SU-DHL-6 (cell line): ENCODE measurements at regions not wholly inside any gene's neighbourhood (a gene's known extent, or its start where the extent isn't known, plus 50 kb on each side); places are given as distances from the start of the nearest gene placed in this dataset.
"Not testable (repeated sequence)": the region's sequence is repeated elsewhere in the genome, so short reads cannot be mapped to it uniquely, and the experiment has no call there.

Experiments used
- H2AFZ ChIP-seq: fragments of 200-600 bp; sonication (generic); 2 replicates; pipeline ENCODE4 v1.6.1; 2014; ENCODE audit warnings: low read depth, mild to moderate bottlenecking, moderate library complexity, mixed read lengths, antibody characterized with exemption, low read length; ENCODE audit not compliant: severe bottlenecking
- H3F3A ChIP-seq: fragments of 200-600 bp; shearing (Covaris generic); 2 replicates; pipeline ENCODE4 v1.6.0; 2016; ENCODE audit warnings: antibody characterized with exemption, mild to moderate bottlenecking; ENCODE audit not compliant: insufficient read depth
- H3K27ac ChIP-seq: fragments of 200-600 bp; sonication (generic); 2 replicates; pipeline ENCODE4 v1.5.1; 2016; ENCODE audit warnings: low read depth, mild to moderate bottlenecking, low read length, moderate library complexity, mixed read lengths
- H3K27me3 ChIP-seq: fragments of 200-600 bp; sonication (generic), shearing (Covaris generic); 2 replicates; pipeline ENCODE4 v1.6.0; 2014; ENCODE audit warnings: mild to moderate bottlenecking, low read length
- H3K36me3 ChIP-seq: fragments of 200-600 bp; sonication (generic); 2 replicates; pipeline ENCODE4 v1.6.1; 2014; ENCODE audit warnings: mild to moderate bottlenecking, low read length, mixed read lengths
- H3K4me2 ChIP-seq: fragments of 300-600, 200-600 bp; shearing (Covaris generic), sonication (generic); 2 replicates; pipeline ENCODE4 v1.6.0; 2014; ENCODE audit warnings: low read length, low read depth, mild to moderate bottlenecking; ENCODE audit not compliant: poor library complexity, severe bottlenecking
- H3K4me3 ChIP-seq: fragments of 200-600 bp; sonication (generic); 2 replicates; pipeline ENCODE4 v1.5.1; 2014; ENCODE audit warnings: antibody characterized with exemption, low read length, mild to moderate bottlenecking, mixed read lengths; ENCODE audit not compliant: insufficient read depth, poor library complexity, severe bottlenecking
- H3K79me2 ChIP-seq: fragments of 200-600 bp; sonication (generic); 2 replicates; pipeline ENCODE4 v1.6.1; 2014; ENCODE audit warnings: mild to moderate bottlenecking, low read length, moderate library complexity; ENCODE audit not compliant: insufficient read depth
- H3K9ac ChIP-seq: fragments of 200-600 bp; sonication (generic); 2 replicates; pipeline ENCODE4 v1.7.0; 2014; ENCODE audit warnings: mild to moderate bottlenecking, low read length
- H3K9me2 ChIP-seq: fragments of 200-600 bp; sonication (generic); replicated peaks from 2 replicates; pipeline ENCODE4 v1.6.1; 2014; ENCODE audit warnings: low read length; ENCODE audit not compliant: insufficient read depth
- H3K9me3 ChIP-seq: fragments of 200-600 bp; sonication (generic); 2 replicates; pipeline ENCODE4 v1.6.1; 2014; ENCODE audit warnings: low read length, mixed read lengths; ENCODE audit not compliant: insufficient read depth
- H4K20me1 ChIP-seq: fragments of 200-600 bp; sonication (generic); 2 replicates; pipeline ENCODE4 v1.6.1; 2014; ENCODE audit warnings: low read depth, mild to moderate bottlenecking, antibody characterized with exemption, low read length, moderate library complexity, mixed read lengths
- EZH2phosphoT487 ChIP-seq: fragments of 200-600 bp; sonication (generic), shearing (Covaris generic); conservative IDR thresholded peaks from 2 replicates; pipeline ENCODE4 v1.6.1; 2018; ENCODE audit warnings: mild to moderate bottlenecking, antibody characterized with exemption, low read length, moderate library complexity, mixed read lengths
- TF ChIP-seq, protein P1 (sequence below): fragments of 200-600 bp; sonication (generic); IDR thresholded peaks from one replicate; pipeline ENCODE4 v1.5.1; 2017; ENCODE audit warnings: antibody characterized with exemption, mild to moderate bottlenecking, low read length, moderate library complexity; ENCODE audit not compliant: insufficient read depth, poor library complexity, severe bottlenecking

- Histone ChIP-seq H4K20me1 (no peaks in the 10 kb centered on the region), H3K36me3 (no peaks in the 10 kb centered on the region), H3F3A (no peaks in the 10 kb centered on the region), H3K27me3 (no peaks in the 10 kb centered on the region), H3K27ac (no peak overlapping the region), H3K79me2 (no peaks in the 10 kb centered on the region), H3K4me3 (no peak overlapping the region), H3K9me2 (no peaks in the 10 kb centered on the region), H3K9ac (no peak overlapping the region), H3K9me3 (no peaks in the 10 kb centered on the region), H3K4me2 (no peak overlapping the region), H2AFZ (no peak overlapping the region)
- TF ChIP-seq EZH2phosphoT487: no peak
- TF ChIP-seq, protein P1, sequence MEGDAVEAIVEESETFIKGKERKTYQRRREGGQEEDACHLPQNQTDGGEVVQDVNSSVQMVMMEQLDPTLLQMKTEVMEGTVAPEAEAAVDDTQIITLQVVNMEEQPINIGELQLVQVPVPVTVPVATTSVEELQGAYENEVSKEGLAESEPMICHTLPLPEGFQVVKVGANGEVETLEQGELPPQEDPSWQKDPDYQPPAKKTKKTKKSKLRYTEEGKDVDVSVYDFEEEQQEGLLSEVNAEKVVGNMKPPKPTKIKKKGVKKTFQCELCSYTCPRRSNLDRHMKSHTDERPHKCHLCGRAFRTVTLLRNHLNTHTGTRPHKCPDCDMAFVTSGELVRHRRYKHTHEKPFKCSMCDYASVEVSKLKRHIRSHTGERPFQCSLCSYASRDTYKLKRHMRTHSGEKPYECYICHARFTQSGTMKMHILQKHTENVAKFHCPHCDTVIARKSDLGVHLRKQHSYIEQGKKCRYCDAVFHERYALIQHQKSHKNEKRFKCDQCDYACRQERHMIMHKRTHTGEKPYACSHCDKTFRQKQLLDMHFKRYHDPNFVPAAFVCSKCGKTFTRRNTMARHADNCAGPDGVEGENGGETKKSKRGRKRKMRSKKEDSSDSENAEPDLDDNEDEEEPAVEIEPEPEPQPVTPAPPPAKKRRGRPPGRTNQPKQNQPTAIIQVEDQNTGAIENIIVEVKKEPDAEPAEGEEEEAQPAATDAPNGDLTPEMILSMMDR: no peak
These were observed 75.5 kb upstream of the ATP5MC3 start for GRCh38 chr2:175256806-175257585.

DNA sequence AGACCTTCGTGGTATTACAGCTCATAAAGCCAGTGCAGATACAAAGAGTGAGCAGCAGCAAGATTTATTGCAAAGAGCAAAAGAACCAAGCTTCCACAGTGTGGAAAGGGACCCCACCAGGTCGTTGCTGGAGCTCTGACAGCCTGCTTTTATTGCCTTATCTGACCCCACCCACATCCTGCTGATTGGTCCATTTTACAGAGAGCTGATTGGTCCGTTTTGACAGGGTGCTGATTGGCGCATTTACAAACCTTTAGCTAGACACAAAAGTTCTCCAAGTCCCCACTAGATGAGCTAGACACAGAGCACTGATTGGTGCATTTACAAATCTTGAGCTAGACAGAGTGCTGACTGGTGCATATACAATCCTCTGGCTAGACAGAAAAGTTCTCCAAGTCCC is 74.9 kb upstream of the ATP5MC3 start:
- not testable (repeated sequence) for H3K79me2 ChIP-seq, H3K27ac ChIP-seq, H3K9ac ChIP-seq, H3F3A ChIP-seq, H3K36me3 ChIP-seq, H2AFZ ChIP-seq, H3K27me3 ChIP-seq, H3K9me3 ChIP-seq, H3K4me2 ChIP-seq, H3K4me3 ChIP-seq, H4K20me1 ChIP-seq, H3K9me2 ChIP-seq

- Histone ChIP-seq H3K9me3 (no peaks in the 10 kb centered on the region), H3K4me2 (no peak overlapping the region), H2AFZ (no peak overlapping the region), H3K79me2 (no peaks in the 10 kb centered on the region), H3K9ac (no peak overlapping the region), H3K4me3 (no peak overlapping the region), H3K27me3 (no peaks in the 10 kb centered on the region), H3K27ac (no peak overlapping the region), H3K9me2 (no peaks in the 10 kb centered on the region), H3F3A (no peaks in the 10 kb centered on the region), H4K20me1 (no peaks in the 10 kb centered on the region), H3K36me3 (no peaks in the 10 kb centered on the region)
- TF ChIP-seq, protein P1: no peak
- no peak for TF ChIP-seq EZH2phosphoT487
These were observed 72.4 kb upstream of the ATP5MC3 start for GRCh38 chr2:175253871-175254270.

DNA sequence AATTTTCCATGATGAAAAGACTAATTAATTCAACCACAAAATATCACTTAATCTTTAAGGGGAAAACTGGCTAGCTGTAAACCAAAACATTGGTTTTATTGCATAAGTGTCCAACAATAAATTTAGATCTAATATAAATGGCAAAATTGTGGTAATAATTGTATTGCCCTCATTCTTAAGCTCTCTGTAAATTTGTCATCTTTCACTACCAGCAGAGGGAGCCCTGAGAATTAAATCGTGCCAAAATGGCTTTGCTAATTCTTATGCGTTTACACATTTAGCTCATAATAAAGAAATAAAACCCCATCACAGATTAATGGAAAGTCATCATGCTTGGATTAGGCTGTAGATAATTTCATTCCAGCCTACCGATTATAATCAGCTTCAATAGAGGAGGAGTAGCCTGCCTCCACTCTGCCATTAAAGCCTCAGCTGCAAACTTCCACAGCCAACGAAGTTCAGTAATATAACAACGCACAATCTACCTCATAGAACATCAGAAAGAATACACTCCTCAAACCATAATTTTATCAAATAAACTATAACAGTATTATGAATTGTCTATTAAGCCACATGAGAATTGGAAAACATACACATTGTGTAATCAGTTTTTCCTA is 70.0 kb upstream of the ATP5MC3 start:
- Histone ChIP-seq H3K4me2 (no peak overlapping the region), H3K36me3 (no peaks in the 10 kb centered on the region), H3K27me3 (no peaks in the 10 kb centered on the region), H3K9ac (no peak overlapping the region), H3F3A (no peaks in the 10 kb centered on the region), H3K9me3 (no peaks in the 10 kb centered on the region), H3K4me3 (no peak overlapping the region), H4K20me1 (no peaks in the 10 kb centered on the region), H3K79me2 (no peaks in the 10 kb centered on the region), H2AFZ (no peak overlapping the region), H3K9me2 (no peaks in the 10 kb centered on the region), H3K27ac (no peak overlapping the region)
- TF ChIP-seq, protein P1: peak; percentile 81
- TF ChIP-seq EZH2phosphoT487: no peak
